ENCODE measurements at regions not wholly inside any gene's neighbourhood (a gene's known extent, or its start where the extent isn't known, plus 50 kb on each side); places are given as distances from the start of the nearest gene placed in this dataset.

GRCh38 chr21:45343891-45344290 is 56.2 kb upstream of the POFUT2 start:
- Histone ChIP-seq H3K18ac (ENCODE audit: low read depth, low read length) (no peak overlapping the region), H3K14ac (replicated peaks; ENCODE audit: low read depth, low read length) (no peak overlapping the region), H3K27me3 (ENCODE audit: control insufficient read depth, insufficient read depth, low read length) (peaks cover 2% of the 10 kb centered on the region; the same call in 1 of the 2 replicates), H4K5ac (ENCODE audit: low read depth, low read length) (no peak overlapping the region), H3K27ac (ENCODE audit: insufficient read depth, low read length) (no peak overlapping the region), H4K8ac (ENCODE audit: low read depth in 2 of 2, low read length in 2 of 2) (no peak overlapping the region), H3K9me1 (ENCODE audit: insufficient read depth, low read length) (0 out of 2 replicates have a peak, but pooled peaks cover 2% of the 10 kb centered on the region), H3K4ac (ENCODE audit: low read depth, low read length) (no peak overlapping the region), H3K36me3 (ENCODE audit: control insufficient read depth, insufficient read depth, low read length) (no peaks in the 10 kb centered on the region), H3K9ac (ENCODE audit: low read depth, low read length) (no peak overlapping the region), H3K4me1 (ENCODE audit: control insufficient read depth, insufficient read depth, low read length) (peaks cover 2% of the 10 kb centered on the region; the same call in 1 of the 2 replicates), H2BK120ac (ENCODE audit: low read depth, low read length) (no peak overlapping the region), H3K4me3 (ENCODE audit: insufficient read depth, low read depth, low read length) (no peak overlapping the region), H2BK5ac (ENCODE audit: low read depth, low read length, poor library complexity, severe bottlenecking) (no peak overlapping the region), H3K79me1 (ENCODE audit: low read depth in 1 of 2, low read length in 2 of 2) (no peaks in the 10 kb centered on the region), H2AK9ac (replicated peaks; ENCODE audit: low read depth, low read length, poor library complexity) (no peak overlapping the region), H2BK20ac (ENCODE audit: low read depth, low read length) (no peak overlapping the region), H3K56ac (ENCODE audit: extremely low read depth, insufficient read depth, low read length) (no peak overlapping the region), H3K23ac (ENCODE audit: low read depth, low read length) (no peak overlapping the region), H2AK5ac (ENCODE audit: low read depth, low read length) (no peak overlapping the region; the same call in 1 of the 2 replicates), H4K20me1 (ENCODE audit: insufficient read depth, low read length) (no peaks in the 10 kb centered on the region), H3K9me3 (ENCODE audit: control insufficient read depth, insufficient read depth, low read length) (no peaks in the 10 kb centered on the region), H2BK15ac (ENCODE audit: low read depth, low read length) (no peak overlapping the region), H4K91ac (ENCODE audit: insufficient read depth, low read depth, low read length) (no peak overlapping the region), H3K4me2 (ENCODE audit: low read depth, low read length) (no peak overlapping the region), H2AFZ (replicated peaks; ENCODE audit: low read length, poor library complexity) (no peak overlapping the region)
- DNase-seq, result no peak
- CTCF ChIA-PET, result interaction anchor here (0.7 kb wide), 1 partner anchor 34 kb away, joined by 7 read pairs; no protein-coding TSS in a partner anchor
- dilution Hi-C loops (cut with HindIII; ENCODE audit: low sequenced_read_pairs, unreplicated experiment), result no loop called here
- BruUV-seq (replicated peaks), result no TSS peak
- in situ Hi-C loops (cut with MboI; ENCODE audit: low sequenced_read_pairs), result no loop called here
- 90% methylated on average over 2 of the region's 15 CpGs; no CpG with 5 or more reads in 1 of the 2 experiments for WGBS, 2 experiments (ENCODE audit: extremely low coverage in 2 of 2, insufficient read length in 1 of 2)
- no peak for ATAC-seq (ENCODE audit: low read depth)
- intact Hi-C loops (cut with micrococcal nuclease), result no loop called here
- POLR2A ChIA-PET (ENCODE audit: unreplicated experiment), result no interaction called here
- no peak for TF ChIP-seq CEBPB (IDR thresholded peaks at IDR 0.05; ENCODE audit: low read depth, low read length)
- TF ChIP-seq NFE2L2 (IDR thresholded peaks at IDR 0.05; ENCODE audit: low read depth, low read length), result no peak
- no peak for TF ChIP-seq SMC3 (IDR thresholded peaks at IDR 0.05; ENCODE audit: low read depth, low read length)
- no peak for TF ChIP-seq RCOR1 (IDR thresholded peaks at IDR 0.05; ENCODE audit: insufficient replicate concordance, low read length)
- no peak for TF ChIP-seq ELK1 (IDR thresholded peaks at IDR 0.05; ENCODE audit: borderline replicate concordance, low read depth, low read length)
- TF ChIP-seq FOS (IDR thresholded peaks at IDR 0.05; ENCODE audit: low read depth, low read length), result no peak
- TF ChIP-seq RAD21 (IDR thresholded peaks at IDR 0.05; ENCODE audit: low read length), result no peak

All from IMR-90 (cell line).